ENCODE measurements at regions not wholly inside any gene's neighbourhood (a gene's known extent, or its start where the extent isn't known, plus 50 kb on each side); places are given as distances from the start of the nearest gene placed in this dataset.

GRCh38 chr17:43319293-43320124, 79.3 kb upstream of the ARL4D start (continued):
- TF ChIP-seq CEBPZ (IDR thresholded peaks at IDR 0.05; ENCODE audit: borderline replicate concordance, low read depth, low read length) (peak; percentile 75; the same call in 1 of the 2 replicates), HNRNPL (IDR thresholded peaks at IDR 0.05; ENCODE audit: low read depth, low read length) (no peak), RB1 (IDR thresholded peaks at IDR 0.05; ENCODE audit: low read depth) (no peak)

GRCh38 chr17:43316522-43317142, 82.2 kb upstream of the ARL4D start:
- Histone ChIP-seq H3K4me2 (ENCODE audit: insufficient read depth, low read length) (no peak overlapping the region; the same call in 1 of the 2 replicates), H3K4me3 (no peak overlapping the region), H3K9me3 (replicated peaks; ENCODE audit: control insufficient read depth, insufficient read depth, low read depth, low read length) (peaks cover 7% of the 10 kb centered on the region), H4K20me1 (replicated peaks; ENCODE audit: control insufficient read depth, insufficient read depth, low read length) (no peaks in the 10 kb centered on the region), H3K27me3 (ENCODE audit: control insufficient read depth in 2 of 2, insufficient read depth in 2 of 2, low read length in 2 of 2) (no peaks in the 10 kb centered on the region), H3K9me1 (ENCODE audit: control insufficient read depth, insufficient read depth, low read length) (no peaks in the 10 kb centered on the region), H3K36me3 (ENCODE audit: control insufficient read depth, insufficient read depth, low read length) (no peaks in the 10 kb centered on the region), H3K4me1 (replicated peaks in 1 of 2; ENCODE audit: control insufficient read depth in 2 of 2, insufficient read depth in 2 of 2, low read length in 2 of 2) (peaks cover 2 to 11% of the 10 kb centered on the region in 2 experiments; a peak in 3 of 5 replicates), H2AFZ (ENCODE audit: low read depth, low read length) (no peak overlapping the region), H3K27ac (ENCODE audit: extremely low read depth, low read depth, low read length) (no peak overlapping the region; the same call in 2 of the 3 replicates), H3K9ac (ENCODE audit: insufficient read depth in 1 of 2, low read depth in 2 of 2, low read length in 2 of 2) (peak overlapping the region in 1 of 2 experiments; percentile 81; a peak in 2 of 4 replicates), H3K79me2 (ENCODE audit: control insufficient read depth, insufficient read depth, low read length) (no peaks in the 10 kb centered on the region)
- intact Hi-C loops (cut with micrococcal nuclease) = loop anchor here (1.0 kb wide), 1 partner anchor 292 kb away; no protein-coding TSS in a partner anchor
- 69% methylated on average over 19 of the region's 19 CpGs for WGBS (ENCODE audit: insufficient coverage, low coverage, missing lambda C conversion rate)
- CTCF ChIA-PET (ENCODE audit: low intra/inter-chr PET ratio) = interaction anchor here (0.5 kb wide), 1 partner anchor 94 kb away, joined by 3 read pairs; no protein-coding TSS in a partner anchor
- POLR2A ChIA-PET = interaction anchor here (0.6 to 4.2 kb wide), 37 partner anchors 10 to 1628 kb away, joined by 3 to 89 read pairs (median 5); partner anchors contain the start of genes BRCA1, DHX8, IFI35 and NBR1
- FAIRE-seq (no peak), ATAC-seq (no peak), DNase-seq (ENCODE audit: extremely low read depth in 1 of 4, low spot score in 3 of 4) (peak; percentile 13 to 45 (median 15))
- no TSS peak for BruUV-seq (replicated peaks)
- in situ Hi-C loops (cut with MboI) = loop anchor here (5.0 to 10.0 kb wide), 3 partner anchors 94 to 302 kb away; no protein-coding TSS in a partner anchor
- 0 out of 4 replicates have a peak, but pooled peaks of 1 of the 2 experiments have one; percentile 30 for TF ChIP-seq SIN3A (IDR thresholded peaks at IDR 0.05; ENCODE audit: borderline replicate concordance in 2 of 2, control insufficient read depth in 1 of 2, low read depth in 2 of 2, low read length in 2 of 2)
- TF ChIP-seq BHLHE40 (IDR thresholded peaks at IDR 0.05; ENCODE audit: low read length) = peak; percentile 2; the same call in 1 of the 2 replicates
- peak; percentile 53; the same call in 1 of the 2 replicates for TF ChIP-seq STAT6 (CRISPR knock-in tag; IDR thresholded peaks at IDR 0.05)
- peak; percentile 14; the same call in 1 of the 2 replicates for TF ChIP-seq ZNF316 (IDR thresholded peaks at IDR 0.05)
- peak; percentile 64; the same call in 1 of the 2 replicates for TF ChIP-seq ZC3H4 (CRISPR knock-in tag; IDR thresholded peaks at IDR 0.05; ENCODE audit: borderline replicate concordance)
- TF ChIP-seq NFE2 (IDR thresholded peaks at IDR 0.05; ENCODE audit: low read depth) = 0 out of 2 replicates have a peak, but pooled peaks have one; percentile 6
- 0 out of 4 replicates have a peak, but pooled peaks of 1 of the 2 experiments have one; percentile 26 for TF ChIP-seq NONO (IDR thresholded peaks at IDR 0.05; ENCODE audit: low read depth in 2 of 2, low read length in 1 of 2)
- no peak for TF ChIP-seq HSF4 (CRISPR knock-in tag; IDR thresholded peaks at IDR 0.05; ENCODE audit: borderline replicate concordance)
